ENCODE measurements at regions not wholly inside any gene's neighbourhood (a gene's known extent, or its start where the extent isn't known, plus 50 kb on each side); places are given as distances from the start of the nearest gene placed in this dataset.

- TF ChIP-seq, protein P1, sequence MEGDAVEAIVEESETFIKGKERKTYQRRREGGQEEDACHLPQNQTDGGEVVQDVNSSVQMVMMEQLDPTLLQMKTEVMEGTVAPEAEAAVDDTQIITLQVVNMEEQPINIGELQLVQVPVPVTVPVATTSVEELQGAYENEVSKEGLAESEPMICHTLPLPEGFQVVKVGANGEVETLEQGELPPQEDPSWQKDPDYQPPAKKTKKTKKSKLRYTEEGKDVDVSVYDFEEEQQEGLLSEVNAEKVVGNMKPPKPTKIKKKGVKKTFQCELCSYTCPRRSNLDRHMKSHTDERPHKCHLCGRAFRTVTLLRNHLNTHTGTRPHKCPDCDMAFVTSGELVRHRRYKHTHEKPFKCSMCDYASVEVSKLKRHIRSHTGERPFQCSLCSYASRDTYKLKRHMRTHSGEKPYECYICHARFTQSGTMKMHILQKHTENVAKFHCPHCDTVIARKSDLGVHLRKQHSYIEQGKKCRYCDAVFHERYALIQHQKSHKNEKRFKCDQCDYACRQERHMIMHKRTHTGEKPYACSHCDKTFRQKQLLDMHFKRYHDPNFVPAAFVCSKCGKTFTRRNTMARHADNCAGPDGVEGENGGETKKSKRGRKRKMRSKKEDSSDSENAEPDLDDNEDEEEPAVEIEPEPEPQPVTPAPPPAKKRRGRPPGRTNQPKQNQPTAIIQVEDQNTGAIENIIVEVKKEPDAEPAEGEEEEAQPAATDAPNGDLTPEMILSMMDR (IDR thresholded peaks at IDR 0.05) = no peak
- no peak for TF ChIP-seq POLR2A (IDR thresholded peaks at IDR 0.05)
Observed at GRCh38 chr3:104070906-104071305, 1295.8 kb upstream of the ALCAM start.
